ENCODE measurements at regions not wholly inside any gene's neighbourhood (a gene's known extent, or its start where the extent isn't known, plus 50 kb on each side); places are given as distances from the start of the nearest gene placed in this dataset.

- H2AFZ ChIP-seq (ENCODE audit: low read length) = no peak overlapping the region
- no peak overlapping the region for H3K4me2 ChIP-seq (ENCODE audit: extremely low read depth, insufficient read depth, low read length)
- no peak overlapping the region for H3K27ac ChIP-seq (ENCODE audit: insufficient read depth, low read length)
- TF ChIP-seq, protein P1, sequence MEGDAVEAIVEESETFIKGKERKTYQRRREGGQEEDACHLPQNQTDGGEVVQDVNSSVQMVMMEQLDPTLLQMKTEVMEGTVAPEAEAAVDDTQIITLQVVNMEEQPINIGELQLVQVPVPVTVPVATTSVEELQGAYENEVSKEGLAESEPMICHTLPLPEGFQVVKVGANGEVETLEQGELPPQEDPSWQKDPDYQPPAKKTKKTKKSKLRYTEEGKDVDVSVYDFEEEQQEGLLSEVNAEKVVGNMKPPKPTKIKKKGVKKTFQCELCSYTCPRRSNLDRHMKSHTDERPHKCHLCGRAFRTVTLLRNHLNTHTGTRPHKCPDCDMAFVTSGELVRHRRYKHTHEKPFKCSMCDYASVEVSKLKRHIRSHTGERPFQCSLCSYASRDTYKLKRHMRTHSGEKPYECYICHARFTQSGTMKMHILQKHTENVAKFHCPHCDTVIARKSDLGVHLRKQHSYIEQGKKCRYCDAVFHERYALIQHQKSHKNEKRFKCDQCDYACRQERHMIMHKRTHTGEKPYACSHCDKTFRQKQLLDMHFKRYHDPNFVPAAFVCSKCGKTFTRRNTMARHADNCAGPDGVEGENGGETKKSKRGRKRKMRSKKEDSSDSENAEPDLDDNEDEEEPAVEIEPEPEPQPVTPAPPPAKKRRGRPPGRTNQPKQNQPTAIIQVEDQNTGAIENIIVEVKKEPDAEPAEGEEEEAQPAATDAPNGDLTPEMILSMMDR (conservative IDR thresholded peaks at IDR 0.05 in 1 of 2, IDR thresholded peaks at IDR 0.05 in 1 of 2; ENCODE audit: low read depth in 1 of 2, low read length in 2 of 2) = no peak
- no peak for TF ChIP-seq EZH2 (IDR thresholded peaks at IDR 0.05; ENCODE audit: low read length, missing control alignments)
- H3K9me3 ChIP-seq (ENCODE audit: control insufficient read depth, insufficient read depth, low read depth, low read length) = no peaks in the 10 kb centered on the region
- no peak for DNase-seq (ENCODE audit: low read depth in 2 of 2)
- H3K36me3 ChIP-seq (ENCODE audit: control insufficient read depth, insufficient read depth, low read length) = no peaks in the 10 kb centered on the region
- H3K4me1 ChIP-seq (ENCODE audit: control insufficient read depth, extremely low read depth, insufficient read depth, low read length) = peaks cover 3% of the 10 kb centered on the region
- no peaks in the 10 kb centered on the region for H4K20me1 ChIP-seq (ENCODE audit: control insufficient read depth, extremely low read depth, insufficient read depth, low read length)
- H3K79me2 ChIP-seq (ENCODE audit: control insufficient read depth, insufficient read depth, low read length) = no peaks in the 10 kb centered on the region
- H3K9ac ChIP-seq (ENCODE audit: insufficient read depth, low read length) = no peak overlapping the region
- no peaks in the 10 kb centered on the region for H3K27me3 ChIP-seq (ENCODE audit: control insufficient read depth, insufficient read depth, low read length)
- no peak overlapping the region for H3K4me3 ChIP-seq (replicated peaks in 1 of 4; ENCODE audit: control extremely low read depth in 1 of 4, insufficient read depth in 1 of 4, low read depth in 3 of 4, low read length in 4 of 4)
Measured at GRCh38 chr2:42863320-42863719, 70.9 kb upstream of the HAAO start.

- peaks cover 3% of the 10 kb centered on the region for H3K4me1 ChIP-seq (ENCODE audit: control insufficient read depth, extremely low read depth, insufficient read depth, low read length)
- H3K4me2 ChIP-seq (ENCODE audit: extremely low read depth, insufficient read depth, low read length) = no peak overlapping the region
- no peaks in the 10 kb centered on the region for H3K36me3 ChIP-seq (ENCODE audit: control insufficient read depth, insufficient read depth, low read length)
- no peaks in the 10 kb centered on the region for H3K27me3 ChIP-seq (ENCODE audit: control insufficient read depth, insufficient read depth, low read length)
- no peaks in the 10 kb centered on the region for H3K79me2 ChIP-seq (ENCODE audit: control insufficient read depth, insufficient read depth, low read length)
- TF ChIP-seq, protein P1 (conservative IDR thresholded peaks at IDR 0.05 in 1 of 2, IDR thresholded peaks at IDR 0.05 in 1 of 2; ENCODE audit: low read depth in 1 of 2, low read length in 2 of 2) = no peak
- no peak for TF ChIP-seq EZH2 (IDR thresholded peaks at IDR 0.05; ENCODE audit: low read length, missing control alignments)
- H4K20me1 ChIP-seq (ENCODE audit: control insufficient read depth, extremely low read depth, insufficient read depth, low read length) = no peaks in the 10 kb centered on the region
- H3K27ac ChIP-seq (ENCODE audit: insufficient read depth, low read length) = no peak overlapping the region
- no peak overlapping the region for H2AFZ ChIP-seq (ENCODE audit: low read length)
- H3K9me3 ChIP-seq (ENCODE audit: control insufficient read depth, insufficient read depth, low read depth, low read length) = no peaks in the 10 kb centered on the region
- H3K4me3 ChIP-seq (replicated peaks in 1 of 4; ENCODE audit: control extremely low read depth in 1 of 4, insufficient read depth in 1 of 4, low read depth in 3 of 4, low read length in 4 of 4) = no peak overlapping the region
- no peak overlapping the region for H3K9ac ChIP-seq (ENCODE audit: insufficient read depth, low read length)
- no peak for DNase-seq (ENCODE audit: low read depth in 2 of 2)
Measured at GRCh38 chr2:42862669-42863185, 70.3 kb upstream of the HAAO start.

DNA sequence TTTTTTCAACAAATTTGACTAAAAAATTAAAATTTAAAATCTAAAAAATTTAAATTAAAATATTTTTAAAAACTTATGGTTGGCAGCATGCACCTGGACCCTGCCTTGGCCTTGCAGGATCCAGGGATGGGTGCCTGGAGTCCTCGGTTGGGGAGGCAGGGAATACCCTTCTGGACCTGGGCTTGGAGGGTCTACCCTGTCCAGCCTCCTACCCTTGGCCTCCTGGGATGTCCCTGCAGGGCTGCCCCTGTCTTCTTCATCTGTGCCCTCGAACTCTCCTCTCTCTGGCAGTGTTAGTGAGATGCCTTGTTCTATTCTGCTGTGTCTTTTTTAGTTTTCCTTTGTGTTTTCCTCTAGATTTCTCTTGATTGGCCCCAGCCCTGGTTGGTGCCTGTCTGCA lies 68.9 kb upstream of the HAAO start:
- Histone ChIP-seq H3K27ac (ENCODE audit: insufficient read depth, low read length) (no peak overlapping the region), H3K4me3 (replicated peaks in 1 of 4; ENCODE audit: control extremely low read depth in 1 of 4, insufficient read depth in 1 of 4, low read depth in 3 of 4, low read length in 4 of 4) (no peak overlapping the region), H4K20me1 (ENCODE audit: control insufficient read depth, extremely low read depth, insufficient read depth, low read length) (no peaks in the 10 kb centered on the region), H3K36me3 (ENCODE audit: control insufficient read depth, insufficient read depth, low read length) (no peaks in the 10 kb centered on the region), H3K4me2 (ENCODE audit: extremely low read depth, insufficient read depth, low read length) (no peak overlapping the region), H3K27me3 (ENCODE audit: control insufficient read depth, insufficient read depth, low read length) (no peaks in the 10 kb centered on the region), H2AFZ (ENCODE audit: low read length) (no peak overlapping the region), H3K9ac (ENCODE audit: insufficient read depth, low read length) (no peak overlapping the region), H3K4me1 (ENCODE audit: control insufficient read depth, extremely low read depth, insufficient read depth, low read length) (peaks cover 3% of the 10 kb centered on the region), H3K9me3 (ENCODE audit: control insufficient read depth, insufficient read depth, low read depth, low read length) (no peaks in the 10 kb centered on the region), H3K79me2 (ENCODE audit: control insufficient read depth, insufficient read depth, low read length) (no peaks in the 10 kb centered on the region)
- DNase-seq (ENCODE audit: low read depth in 2 of 2) = no peak
- TF ChIP-seq EZH2 (IDR thresholded peaks at IDR 0.05; ENCODE audit: low read length, missing control alignments) = no peak
- TF ChIP-seq, protein P1 (conservative IDR thresholded peaks at IDR 0.05 in 1 of 2, IDR thresholded peaks at IDR 0.05 in 1 of 2; ENCODE audit: low read depth in 1 of 2, low read length in 2 of 2) = no peak

All from fibroblast of lung (primary cell).